Testis (tissue), 2 donors: ENCODE measurements at regions not wholly inside any gene's neighbourhood (a gene's known extent, or its start where the extent isn't known, plus 50 kb on each side); places are given as distances from the start of the nearest gene placed in this dataset.

ENCODE experiments used
- POLR2A ChIP-seq: fragments of 450-650 bp; IDR thresholded peaks from one replicate; pipeline ENCODE4 v1.6.1; 2017; ENCODE audit warnings: antibody characterized with exemption, mild to moderate bottlenecking, moderate library complexity
- TF ChIP-seq, protein P1 (sequence below), 3 experiments: fragments of 450-650 bp in 2 of 3; fragments of 200-600 bp in 1 of 3; sonication (generic) in 1 of 3; IDR thresholded peaks; one replicate each; pipeline ENCODE4 v1.5.1; 2016 to 2019; ENCODE audit warnings: antibody characterized with exemption in 3 of 3, mild to moderate bottlenecking in 2 of 3, moderate library complexity in 1 of 3

DNA sequence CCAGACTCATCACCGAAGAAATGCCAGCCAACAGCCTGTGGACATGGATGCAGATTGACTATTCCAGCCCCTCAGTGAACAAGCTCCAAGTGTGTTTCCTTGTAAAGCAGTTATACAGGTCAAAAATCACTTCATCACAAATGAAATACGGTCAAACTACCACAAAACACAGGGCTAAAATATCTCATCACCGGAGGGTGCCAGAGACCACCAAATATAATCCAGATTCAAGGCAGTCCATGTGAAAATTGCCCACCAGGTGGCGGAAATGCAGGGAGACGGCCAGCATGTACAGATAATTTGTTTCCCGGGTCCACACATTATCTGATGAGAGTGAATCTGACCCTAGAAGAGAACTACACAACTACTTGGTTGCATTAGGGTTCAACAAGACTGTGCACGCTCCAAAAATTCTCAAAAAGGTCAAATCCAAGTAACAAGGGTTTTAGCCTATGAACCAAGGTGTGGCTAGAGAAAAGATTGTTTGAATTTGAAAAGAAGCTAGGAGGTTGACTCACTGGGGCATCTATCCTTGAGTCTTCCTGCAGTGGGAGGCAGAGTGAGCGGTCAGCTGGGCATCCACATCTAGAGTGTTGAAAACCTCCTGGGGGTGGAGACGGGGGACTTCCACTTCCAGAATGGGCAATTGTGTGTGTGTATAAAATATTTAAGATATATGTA, 71.7 kb downstream of the IGLL5 start:
- TF ChIP-seq, protein P1, sequence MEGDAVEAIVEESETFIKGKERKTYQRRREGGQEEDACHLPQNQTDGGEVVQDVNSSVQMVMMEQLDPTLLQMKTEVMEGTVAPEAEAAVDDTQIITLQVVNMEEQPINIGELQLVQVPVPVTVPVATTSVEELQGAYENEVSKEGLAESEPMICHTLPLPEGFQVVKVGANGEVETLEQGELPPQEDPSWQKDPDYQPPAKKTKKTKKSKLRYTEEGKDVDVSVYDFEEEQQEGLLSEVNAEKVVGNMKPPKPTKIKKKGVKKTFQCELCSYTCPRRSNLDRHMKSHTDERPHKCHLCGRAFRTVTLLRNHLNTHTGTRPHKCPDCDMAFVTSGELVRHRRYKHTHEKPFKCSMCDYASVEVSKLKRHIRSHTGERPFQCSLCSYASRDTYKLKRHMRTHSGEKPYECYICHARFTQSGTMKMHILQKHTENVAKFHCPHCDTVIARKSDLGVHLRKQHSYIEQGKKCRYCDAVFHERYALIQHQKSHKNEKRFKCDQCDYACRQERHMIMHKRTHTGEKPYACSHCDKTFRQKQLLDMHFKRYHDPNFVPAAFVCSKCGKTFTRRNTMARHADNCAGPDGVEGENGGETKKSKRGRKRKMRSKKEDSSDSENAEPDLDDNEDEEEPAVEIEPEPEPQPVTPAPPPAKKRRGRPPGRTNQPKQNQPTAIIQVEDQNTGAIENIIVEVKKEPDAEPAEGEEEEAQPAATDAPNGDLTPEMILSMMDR (IDR thresholded peaks at IDR 0.05) = peak; percentile 93 to 97 (median 94)
- no peak for TF ChIP-seq POLR2A
